ENCODE measurements at regions not wholly inside any gene's neighbourhood (a gene's known extent, or its start where the extent isn't known, plus 50 kb on each side); places are given as distances from the start of the nearest gene placed in this dataset.

DNA sequence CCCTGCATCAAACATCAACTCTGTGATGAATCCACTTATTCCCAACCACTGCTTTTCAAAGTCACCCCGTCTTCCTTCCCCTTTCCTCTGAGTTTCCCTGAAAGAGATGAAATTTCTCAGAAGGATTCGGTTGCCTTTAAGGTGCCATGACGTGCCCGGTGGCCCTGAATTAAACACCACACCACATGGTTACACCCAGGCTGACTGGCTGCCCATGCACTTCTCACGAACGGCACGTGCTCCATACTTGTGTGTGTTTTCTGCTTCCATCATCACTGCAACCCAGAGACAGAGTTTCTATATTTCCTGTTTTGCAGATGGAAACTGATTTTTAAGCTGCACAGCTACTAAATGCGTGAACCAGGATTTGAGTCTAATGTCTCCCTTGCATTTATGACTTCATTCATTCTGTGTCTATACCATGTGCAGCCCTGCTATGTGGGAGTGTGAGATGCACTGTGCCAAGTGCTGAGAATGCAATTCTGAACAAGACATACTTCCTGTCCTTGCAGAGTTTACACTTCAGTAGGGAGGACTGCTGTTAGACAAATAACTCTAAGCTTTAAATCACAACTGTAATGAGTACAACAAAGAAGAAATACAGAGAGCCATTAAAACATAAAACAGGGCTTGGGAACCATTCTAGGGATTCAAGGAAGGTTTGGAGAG, 162.9 kb downstream of the NXNL2 start:
- DNase-seq (ENCODE audit: low read depth): no peak
- TF ChIP-seq, protein P1, sequence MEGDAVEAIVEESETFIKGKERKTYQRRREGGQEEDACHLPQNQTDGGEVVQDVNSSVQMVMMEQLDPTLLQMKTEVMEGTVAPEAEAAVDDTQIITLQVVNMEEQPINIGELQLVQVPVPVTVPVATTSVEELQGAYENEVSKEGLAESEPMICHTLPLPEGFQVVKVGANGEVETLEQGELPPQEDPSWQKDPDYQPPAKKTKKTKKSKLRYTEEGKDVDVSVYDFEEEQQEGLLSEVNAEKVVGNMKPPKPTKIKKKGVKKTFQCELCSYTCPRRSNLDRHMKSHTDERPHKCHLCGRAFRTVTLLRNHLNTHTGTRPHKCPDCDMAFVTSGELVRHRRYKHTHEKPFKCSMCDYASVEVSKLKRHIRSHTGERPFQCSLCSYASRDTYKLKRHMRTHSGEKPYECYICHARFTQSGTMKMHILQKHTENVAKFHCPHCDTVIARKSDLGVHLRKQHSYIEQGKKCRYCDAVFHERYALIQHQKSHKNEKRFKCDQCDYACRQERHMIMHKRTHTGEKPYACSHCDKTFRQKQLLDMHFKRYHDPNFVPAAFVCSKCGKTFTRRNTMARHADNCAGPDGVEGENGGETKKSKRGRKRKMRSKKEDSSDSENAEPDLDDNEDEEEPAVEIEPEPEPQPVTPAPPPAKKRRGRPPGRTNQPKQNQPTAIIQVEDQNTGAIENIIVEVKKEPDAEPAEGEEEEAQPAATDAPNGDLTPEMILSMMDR (IDR thresholded peaks at IDR 0.05; ENCODE audit: insufficient read depth, low read length): no peak
- no peak overlapping the region for H3K4me3 ChIP-seq (ENCODE audit: low read depth, low read length)

DNA sequence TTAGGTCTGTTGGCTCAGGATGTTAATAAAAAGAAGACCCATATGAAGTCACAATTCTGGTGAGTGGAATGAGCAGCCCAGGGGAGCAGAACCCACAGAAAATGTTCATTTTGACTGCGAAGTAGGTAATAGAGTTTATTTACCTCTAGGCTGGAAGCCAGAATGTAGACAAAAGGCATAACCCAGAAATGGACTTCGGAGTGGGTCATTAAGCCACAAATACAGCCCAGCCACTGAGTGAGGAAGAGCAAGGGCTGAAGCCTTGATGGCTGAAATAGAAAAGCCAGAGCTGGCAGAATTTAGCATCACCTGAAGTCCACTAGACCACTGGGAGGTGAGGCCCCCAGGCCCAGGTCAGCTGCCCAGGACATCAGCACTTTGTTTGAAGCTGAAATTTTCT, 168.0 kb downstream of the NXNL2 start:
- no peak for DNase-seq (ENCODE audit: low read depth)
- H3K4me3 ChIP-seq (ENCODE audit: low read depth, low read length): no peak overlapping the region
- TF ChIP-seq, protein P1 (IDR thresholded peaks at IDR 0.05; ENCODE audit: insufficient read depth, low read length): no peak

DNA sequence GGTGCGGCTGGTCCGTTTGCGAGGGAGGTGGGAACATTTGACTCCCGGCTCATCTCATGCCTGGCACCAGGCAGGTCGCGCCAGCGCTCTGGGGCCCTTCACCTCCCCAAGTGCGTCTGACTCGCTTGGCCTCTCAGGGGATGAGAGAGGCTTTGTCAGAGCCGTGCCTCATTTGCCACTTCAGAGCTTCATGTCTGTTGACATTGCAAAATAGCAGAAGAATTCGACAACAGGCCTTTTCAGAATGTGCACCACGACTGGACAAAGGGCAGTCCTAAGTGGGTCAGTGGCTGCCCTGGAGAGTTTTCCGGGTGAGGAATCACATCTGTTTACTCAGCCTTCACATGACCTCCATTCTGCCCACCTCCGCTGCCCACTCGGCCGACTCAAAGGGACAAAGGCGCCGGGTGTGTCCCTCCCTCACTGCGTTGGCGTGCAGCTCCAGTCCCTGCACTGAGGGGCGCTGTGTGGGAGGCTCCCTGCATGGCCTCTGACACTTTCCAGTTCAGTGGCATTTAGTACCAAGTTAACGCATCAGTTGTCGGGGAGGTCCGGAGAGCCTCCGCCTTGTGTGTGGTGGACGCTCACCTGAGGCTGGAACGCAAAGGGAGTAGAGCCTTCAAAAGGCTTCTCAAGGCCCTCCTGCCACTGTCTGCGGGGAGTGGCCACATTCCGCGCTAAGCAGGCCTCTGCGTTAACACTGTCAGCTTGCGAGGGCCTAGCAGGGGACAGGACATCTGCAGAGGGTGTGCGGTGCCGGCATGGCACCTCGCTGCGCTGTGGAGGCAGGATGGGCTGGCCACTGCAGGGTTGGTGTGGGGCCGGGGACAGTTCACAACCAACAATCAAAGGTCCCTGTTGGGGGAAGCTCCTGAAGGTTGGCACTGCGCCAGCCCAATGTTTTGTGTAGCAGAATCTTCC, 171.5 kb downstream of the NXNL2 start:
- H3K4me3 ChIP-seq (ENCODE audit: low read depth, low read length): no peak overlapping the region
- no peak for DNase-seq (ENCODE audit: low read depth)
- TF ChIP-seq, protein P1 (IDR thresholded peaks at IDR 0.05; ENCODE audit: insufficient read depth, low read length): no peak

DNA sequence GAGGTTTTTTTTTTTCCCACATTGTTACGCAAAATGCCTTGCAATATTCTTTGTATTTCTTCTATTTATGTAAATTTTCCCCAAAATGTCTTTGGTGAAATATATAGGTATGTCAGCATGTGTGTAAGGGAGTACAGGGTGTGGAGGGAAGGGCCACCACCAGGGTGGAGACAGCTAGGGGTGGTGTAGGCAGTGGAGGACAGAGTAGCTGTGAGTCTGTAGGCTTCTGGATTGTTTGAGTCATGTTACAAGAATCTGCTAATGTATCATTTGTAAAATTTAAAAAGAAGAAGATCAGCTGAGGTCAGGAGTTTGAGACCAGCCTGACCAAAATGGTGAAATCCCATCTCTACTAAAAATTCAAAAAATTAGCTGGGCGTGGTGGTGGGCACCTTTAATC, 175.5 kb downstream of the NXNL2 start:
- no peak overlapping the region for H3K4me3 ChIP-seq (ENCODE audit: low read depth, low read length)
- TF ChIP-seq, protein P1 (IDR thresholded peaks at IDR 0.05; ENCODE audit: insufficient read depth, low read length): no peak
- DNase-seq (ENCODE audit: low read depth): no peak

DNA sequence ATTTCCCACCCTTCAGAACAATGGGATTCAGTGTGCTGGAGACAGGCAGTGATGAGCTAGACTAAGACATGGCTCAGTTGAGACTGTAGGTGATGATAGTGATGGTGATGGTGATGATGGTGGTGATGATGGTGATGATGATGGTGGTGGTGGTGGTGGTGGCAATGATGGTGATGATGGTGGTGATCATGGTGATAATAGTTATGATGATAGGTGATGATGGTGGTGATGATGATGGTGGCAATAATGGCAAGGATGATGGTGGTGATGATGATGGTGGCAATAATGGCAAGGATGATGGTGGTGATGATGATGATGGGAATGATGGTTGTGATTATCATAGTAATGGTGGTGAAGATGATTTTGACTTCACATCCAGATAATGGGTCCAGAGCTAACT, 176.7 kb downstream of the NXNL2 start:
- no peak overlapping the region for H3K4me3 ChIP-seq (ENCODE audit: low read depth, low read length)
- DNase-seq (ENCODE audit: low read depth): no peak
- TF ChIP-seq, protein P1 (IDR thresholded peaks at IDR 0.05; ENCODE audit: insufficient read depth, low read length): no peak

DNA sequence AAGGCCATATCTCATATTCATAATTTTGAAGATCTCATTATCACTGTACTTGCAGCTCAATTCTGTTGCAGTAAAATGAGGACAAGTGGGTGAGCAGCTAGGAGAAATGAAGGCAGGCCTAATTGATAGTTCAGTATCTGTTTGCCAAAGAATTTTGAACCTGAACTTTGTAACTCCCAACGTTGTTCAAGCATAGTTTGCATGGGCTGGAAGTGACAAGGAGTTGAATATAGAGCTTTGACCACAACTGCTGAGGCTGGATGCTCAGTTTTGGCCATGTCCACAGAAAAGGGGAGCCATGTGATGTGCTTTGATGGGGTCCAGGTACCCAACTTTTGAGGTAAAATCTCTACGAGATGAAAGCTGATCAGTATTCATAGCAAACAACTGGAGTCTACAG, 177.5 kb downstream of the NXNL2 start:
- no peak overlapping the region for H3K4me3 ChIP-seq (ENCODE audit: low read depth, low read length)
- no peak for DNase-seq (ENCODE audit: low read depth)
- TF ChIP-seq, protein P1 (IDR thresholded peaks at IDR 0.05; ENCODE audit: insufficient read depth, low read length): no peak

Measured in fibroblast of the aortic adventitia (primary cell).